Epidermal melanocyte (primary cell): ENCODE measurements at regions not wholly inside any gene's neighbourhood (a gene's known extent, or its start where the extent isn't known, plus 50 kb on each side); places are given as distances from the start of the nearest gene placed in this dataset.
"Not testable (repeated sequence)": the region's sequence is repeated elsewhere in the genome, so short reads cannot be mapped to it uniquely, and the experiment has no call there.

Experiments used
- DNase-seq: peaks from one replicate; pipeline ENCODE4 v3.0.0; 2011; ENCODE audit warnings: low spot score; ENCODE audit not compliant: insufficient read length

GRCh38 chr9:108048406-108049025 is 558.9 kb upstream of the KLF4 start:
- DNase-seq: peak; percentile 33

DNA sequence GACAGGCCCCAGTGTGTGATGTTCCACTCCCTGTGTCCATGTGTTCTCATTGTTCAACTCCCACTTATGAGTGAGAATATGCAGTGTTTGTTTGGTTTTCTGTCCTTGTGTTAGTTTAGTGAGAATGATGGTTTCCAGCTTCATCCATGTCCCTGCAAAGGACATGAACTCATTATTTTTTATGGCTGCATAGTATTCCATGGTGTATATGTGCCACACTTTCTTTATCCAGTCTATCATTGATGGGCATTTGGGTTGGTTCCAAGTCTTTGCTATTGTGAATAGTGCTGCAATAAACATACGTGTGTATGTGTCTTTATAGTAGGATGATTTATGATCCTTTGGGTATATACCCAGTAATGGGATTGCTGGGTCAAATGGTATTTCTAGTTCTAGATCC is 558.2 kb upstream of the KLF4 start:
- not testable (repeated sequence) for DNase-seq

- no peak for DNase-seq
Measured at GRCh38 chr9:108047264-108047663, 557.7 kb upstream of the KLF4 start.

GRCh38 chr9:108045851-108046250 is 556.3 kb upstream of the KLF4 start:
- no peak for DNase-seq

- no peak for DNase-seq
Measured at GRCh38 chr9:108043585-108043984, 554.0 kb upstream of the KLF4 start.

GRCh38 chr9:108041551-108041950 is 552.0 kb upstream of the KLF4 start:
- DNase-seq: no peak

- no peak for DNase-seq
Measured at GRCh38 chr9:108040783-108041182, 551.2 kb upstream of the KLF4 start.

- DNase-seq: no peak
Measured at GRCh38 chr9:108039493-108039892, 549.9 kb upstream of the KLF4 start.

DNA sequence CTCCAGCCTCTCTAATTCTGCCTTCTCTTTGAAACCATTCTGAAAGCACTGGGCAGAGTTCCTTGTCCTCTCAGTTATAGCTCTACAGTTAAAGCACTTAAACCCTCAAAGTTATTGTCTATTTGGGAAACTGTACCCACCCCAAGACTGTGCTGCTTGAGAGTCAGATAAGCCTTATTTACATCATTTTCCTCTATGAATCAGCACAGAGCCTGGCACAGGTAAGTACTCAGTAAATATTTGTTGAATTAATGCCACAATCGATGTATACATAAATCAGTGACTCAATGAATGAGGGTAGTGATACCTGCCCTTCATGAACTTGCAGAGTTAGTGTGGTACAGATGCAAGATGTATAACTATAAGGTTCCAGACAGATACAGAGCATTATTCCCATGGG is 549.4 kb upstream of the KLF4 start:
- DNase-seq: no peak

GRCh38 chr9:108035487-108035886 is 545.9 kb upstream of the KLF4 start:
- DNase-seq: no peak

DNA sequence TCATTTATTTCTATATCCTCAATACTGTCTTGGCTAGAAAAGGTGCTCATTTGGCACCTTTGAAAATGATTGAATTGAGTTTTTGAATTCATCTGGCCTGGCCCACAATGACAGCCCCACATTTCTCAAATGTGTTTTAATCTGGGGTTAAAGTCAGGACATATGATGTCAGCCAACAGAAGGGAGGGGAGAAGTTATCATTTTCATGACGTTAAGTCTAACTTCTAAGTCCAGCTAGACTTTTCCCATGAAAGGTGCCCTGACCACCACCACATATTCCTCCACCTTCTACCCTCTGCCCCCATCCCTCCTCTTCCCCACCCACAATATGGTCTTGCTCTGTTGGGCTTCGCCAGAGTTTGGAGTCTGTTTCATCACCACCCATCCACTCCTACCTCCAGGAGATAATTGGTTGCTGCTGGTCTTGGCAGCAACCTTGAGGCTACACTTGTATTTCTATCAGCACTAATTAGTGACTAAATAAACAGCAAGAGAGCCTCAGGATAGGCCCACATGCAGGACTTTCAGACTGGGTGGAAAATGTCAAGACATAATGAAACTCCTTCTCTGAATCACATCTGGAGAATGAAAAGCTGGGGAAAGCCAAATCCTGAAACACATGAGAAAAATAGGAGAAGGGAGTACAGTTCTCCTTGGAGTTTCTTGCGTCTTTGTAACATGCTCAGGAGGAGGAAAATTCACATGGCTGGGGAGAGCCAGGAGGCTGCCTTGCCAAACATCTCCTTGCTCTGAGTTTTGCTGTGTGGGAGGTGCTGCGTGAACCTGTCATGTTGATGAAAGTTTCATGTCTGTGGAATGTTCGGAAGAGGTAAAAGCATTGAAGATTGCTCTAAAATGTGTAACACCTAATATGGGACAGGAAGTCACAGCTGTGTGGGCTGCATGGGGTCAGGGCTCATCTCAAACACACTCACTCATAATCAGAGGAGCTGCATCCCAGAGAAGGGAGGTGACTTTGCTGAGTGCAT is 544.7 kb upstream of the KLF4 start:
- no peak for DNase-seq

DNA sequence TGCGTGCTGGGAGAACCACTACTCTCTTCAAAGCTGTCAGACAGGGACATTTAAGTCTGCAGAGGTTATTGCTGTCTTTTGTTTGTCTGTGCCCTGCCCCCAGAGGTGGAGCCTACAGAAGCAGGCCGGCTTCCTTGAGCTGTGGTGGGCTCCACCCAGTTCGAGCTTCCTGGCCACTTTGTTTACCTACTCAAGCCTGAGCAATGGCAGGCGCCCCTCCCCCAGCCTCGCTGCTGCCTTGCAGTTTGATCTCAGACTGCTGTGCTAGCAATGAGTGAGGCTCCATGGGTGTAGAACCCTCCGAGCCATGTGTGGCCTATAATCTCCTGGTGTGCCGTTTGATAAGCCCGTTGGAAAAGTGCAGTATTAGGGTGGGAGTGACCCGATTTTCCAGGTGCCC is 542.5 kb upstream of the KLF4 start:
- not testable (repeated sequence) for DNase-seq

GRCh38 chr9:108031221-108031620 is 541.7 kb upstream of the KLF4 start:
- not testable (repeated sequence) for DNase-seq

- DNase-seq: not testable (repeated sequence)
Measured at GRCh38 chr9:108026718-108027117, 537.1 kb upstream of the KLF4 start.

DNA sequence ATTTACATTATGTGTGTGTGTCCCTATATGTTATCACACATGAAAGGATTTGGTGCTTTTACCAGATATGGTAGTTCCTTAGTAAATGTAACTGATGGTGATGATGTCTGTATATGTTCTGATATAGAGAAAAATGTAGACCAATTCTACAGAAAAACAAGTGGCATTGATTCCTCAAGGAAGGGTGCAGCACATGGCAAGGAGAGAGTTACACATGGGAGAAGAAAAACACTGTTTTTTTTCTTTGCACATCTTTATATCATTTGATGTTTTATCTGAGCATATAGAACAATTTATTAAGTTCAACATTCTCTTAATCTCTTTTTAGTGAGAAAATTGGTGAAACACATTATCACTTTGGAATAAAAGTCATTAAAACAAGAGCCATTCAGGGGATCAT is 535.0 kb upstream of the KLF4 start:
- DNase-seq: no peak

- DNase-seq: no peak
Measured at GRCh38 chr9:108022246-108022935, 532.8 kb upstream of the KLF4 start.

DNA sequence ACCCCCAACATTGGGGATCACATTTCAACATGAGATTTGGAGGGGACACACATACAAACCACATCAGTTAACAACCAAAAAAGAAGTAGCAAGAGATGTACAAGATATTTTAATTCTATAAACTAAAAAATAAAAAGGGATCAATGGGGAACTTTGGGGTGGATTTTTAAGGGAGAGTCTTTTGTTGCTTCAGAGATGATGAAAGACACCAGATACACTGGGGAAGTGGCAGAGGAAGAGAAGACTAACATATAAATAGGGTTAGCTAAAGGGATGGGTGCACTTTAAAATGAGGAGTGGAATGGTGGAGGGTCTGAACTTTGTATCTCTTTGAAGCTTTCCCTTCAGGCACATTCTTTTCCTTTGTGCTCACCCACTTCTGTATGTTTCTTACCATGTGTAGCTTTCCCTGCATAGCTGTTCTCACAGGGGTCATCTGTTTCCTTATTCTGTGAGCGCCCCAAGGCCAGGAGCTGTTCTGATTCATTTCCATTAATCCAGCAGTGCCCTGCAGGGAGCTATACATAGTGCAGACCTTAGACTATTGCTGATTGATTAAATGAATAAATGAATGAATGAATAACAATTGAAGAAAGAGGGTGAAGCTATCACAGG is 531.6 kb upstream of the KLF4 start:
- no peak for DNase-seq

- DNase-seq: no peak
Measured at GRCh38 chr9:108019821-108020220, 530.3 kb upstream of the KLF4 start.

- no peak for DNase-seq
Measured at GRCh38 chr9:108017671-108018070, 528.1 kb upstream of the KLF4 start.

DNA sequence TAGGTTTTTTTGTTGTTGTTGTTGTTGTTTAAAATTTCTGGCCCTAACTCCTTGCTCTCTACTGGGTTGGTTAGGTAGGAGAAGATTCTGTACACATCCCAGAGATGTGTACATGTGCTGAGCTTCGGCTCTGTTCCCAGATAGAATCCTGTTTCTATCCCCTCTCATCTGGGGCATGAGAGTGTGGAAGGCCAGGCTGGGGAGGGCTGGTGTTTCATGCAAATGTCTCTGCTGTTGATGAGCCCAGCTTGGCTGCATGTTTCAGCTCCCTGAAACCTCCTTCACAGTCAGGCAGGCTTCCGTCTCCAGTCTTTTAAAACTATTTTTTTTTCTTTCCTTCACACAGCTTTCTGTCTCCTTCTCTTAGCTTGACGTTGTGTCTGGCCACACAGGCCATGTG is 526.9 kb upstream of the KLF4 start:
- no peak for DNase-seq

DNA sequence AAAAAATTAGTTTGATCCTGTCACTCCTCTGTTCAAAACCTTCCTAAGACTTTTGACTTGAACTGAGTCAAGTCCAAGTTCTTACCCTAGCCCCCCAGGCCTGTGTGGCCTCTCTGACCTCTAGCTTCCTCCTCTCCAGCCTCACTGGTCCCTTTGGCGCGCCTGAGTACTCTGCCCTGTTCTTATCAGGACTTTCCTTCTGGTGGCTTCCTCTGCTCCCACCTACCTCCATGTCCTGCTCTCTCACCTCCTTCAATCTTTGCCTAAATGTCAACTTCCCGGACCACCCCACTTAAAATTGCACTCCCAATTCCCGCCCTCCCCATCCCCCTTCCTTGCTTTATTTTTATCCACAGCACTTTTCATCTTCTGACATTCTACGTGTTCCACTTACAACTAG is 526.1 kb upstream of the KLF4 start:
- DNase-seq: no peak

- DNase-seq: no peak
Measured at GRCh38 chr9:108014353-108014752, 524.8 kb upstream of the KLF4 start.
